H9 (cell line): ENCODE measurements at regions not wholly inside any gene's neighbourhood (a gene's known extent, or its start where the extent isn't known, plus 50 kb on each side); places are given as distances from the start of the nearest gene placed in this dataset.

ENCODE experiments used
- DNase-seq: peaks from one replicate; pipeline ENCODE4 v3.0.0-alpha.2; 2017
- H2AFZ ChIP-seq: one replicate; pipeline ENCODE4 v1.6.1; 2013; ENCODE audit warnings: mild to moderate bottlenecking, low read length, control low read depth, moderate library complexity
- H2AK5ac ChIP-seq: 2 replicates; pipeline ENCODE4 v1.6.1; 2013; ENCODE audit warnings: low read length, control low read depth, mixed read lengths; ENCODE audit not compliant: insufficient read length
- H2BK120ac ChIP-seq: one replicate; pipeline ENCODE4 v1.6.1; 2013; ENCODE audit warnings: low read depth, mild to moderate bottlenecking, low read length, control low read depth, inconsistent platforms; ENCODE audit not compliant: poor library complexity, severe bottlenecking
- H2BK12ac ChIP-seq: 2 replicates; pipeline ENCODE4 v1.6.1; 2013; ENCODE audit warnings: low read length, control low read depth, mixed read lengths, low read depth; ENCODE audit not compliant: insufficient read length
- H2BK15ac ChIP-seq: 2 replicates; pipeline ENCODE4 v1.6.1; 2013; ENCODE audit warnings: low read depth, low read length, control low read depth
- H2BK20ac ChIP-seq: one replicate; pipeline ENCODE4 v1.6.1; 2013; ENCODE audit warnings: low read depth, mild to moderate bottlenecking, low read length, control low read depth, inconsistent platforms; ENCODE audit not compliant: poor library complexity, severe bottlenecking
- H2BK5ac ChIP-seq: 2 replicates; pipeline ENCODE4 v1.6.1; 2013; ENCODE audit warnings: low read length, control low read depth, mixed read lengths; ENCODE audit not compliant: insufficient read length
- H3K14ac ChIP-seq: 2 replicates; pipeline ENCODE4 v1.6.1; 2013; ENCODE audit warnings: low read length, control low read depth; ENCODE audit not compliant: insufficient read depth
- H3K18ac ChIP-seq: 2 replicates; pipeline ENCODE4 v1.6.1; 2013; ENCODE audit warnings: low read depth, mild to moderate bottlenecking, mixed read lengths, low read length, control low read depth; ENCODE audit not compliant: insufficient read length
- H3K23ac ChIP-seq: 2 replicates; pipeline ENCODE4 v1.6.1; 2013; ENCODE audit warnings: low read length, control low read depth, mixed read lengths, low read depth; ENCODE audit not compliant: insufficient read length
- H3K23me2 ChIP-seq: 2 replicates; pipeline ENCODE4 v1.6.1; 2013; ENCODE audit warnings: low read depth, mild to moderate bottlenecking, mixed read lengths, low read length, control low read depth; ENCODE audit not compliant: insufficient read length, poor library complexity, severe bottlenecking
- H3K27ac ChIP-seq: 2 replicates; pipeline ENCODE4 v1.5.1; 2013; ENCODE audit warnings: low read length, control low read depth, mixed read lengths, low read depth; ENCODE audit not compliant: insufficient read length
- H3K27me3 ChIP-seq: 2 replicates; pipeline ENCODE4 v1.6.1; 2013; ENCODE audit warnings: low read length, control low read depth, inconsistent platforms; ENCODE audit not compliant: insufficient read depth
- H3K4ac ChIP-seq: 2 replicates; pipeline ENCODE4 v1.6.1; 2013; ENCODE audit warnings: low read depth, mild to moderate bottlenecking, control low read depth, inconsistent platforms, low read length, moderate library complexity
- H3K4me1 ChIP-seq: 2 replicates; pipeline ENCODE4 v1.6.1; 2013; ENCODE audit warnings: low read length, control low read depth, inconsistent platforms; ENCODE audit not compliant: insufficient read depth
- H3K4me2 ChIP-seq: 2 replicates; pipeline ENCODE4 v1.6.1; 2013; ENCODE audit warnings: low read length, control low read depth, mixed read lengths; ENCODE audit not compliant: insufficient read length, insufficient read depth
- H3K56ac ChIP-seq: 2 replicates; pipeline ENCODE4 v1.6.1; 2013; ENCODE audit warnings: low read depth, mild to moderate bottlenecking, mixed read lengths, low read length, control low read depth; ENCODE audit not compliant: insufficient read length
- H3K79me1 ChIP-seq: 2 replicates; pipeline ENCODE4 v1.6.1; 2013; ENCODE audit warnings: low read depth, mild to moderate bottlenecking, moderate library complexity, low read length, control low read depth, inconsistent platforms; ENCODE audit not compliant: insufficient read depth, poor library complexity, severe bottlenecking
- H3K79me2 ChIP-seq: 2 replicates; pipeline ENCODE4 v1.6.1; 2013; ENCODE audit warnings: low read length, control low read depth, inconsistent platforms; ENCODE audit not compliant: insufficient read depth
- H3K9ac ChIP-seq: 2 replicates; pipeline ENCODE4 v1.6.1; 2013; ENCODE audit warnings: low read length, control low read depth, mixed read lengths; ENCODE audit not compliant: insufficient read length; ENCODE audit errors: extremely low read depth
- H3K9me3 ChIP-seq: one replicate; pipeline ENCODE4 v1.6.1; 2013; ENCODE audit warnings: low read depth, low read length, inconsistent platforms; ENCODE audit not compliant: control insufficient read depth
- H3T11ph ChIP-seq: one replicate; pipeline ENCODE4 v1.6.1; 2013; ENCODE audit warnings: mild to moderate bottlenecking, low read length, control low read depth, inconsistent platforms
- H4K20me1 ChIP-seq: one replicate; pipeline ENCODE4 v1.6.1; 2013; ENCODE audit not compliant: control insufficient read depth, insufficient read length, insufficient read depth
- H4K5ac ChIP-seq: 2 replicates; pipeline ENCODE4 v1.6.1; 2013; ENCODE audit warnings: low read depth, mild to moderate bottlenecking, mixed read lengths, low read length, control low read depth; ENCODE audit not compliant: insufficient read length
- H4K8ac ChIP-seq: replicated peaks from 2 replicates; pipeline ENCODE4 v1.6.1; 2013; ENCODE audit warnings: low read length, control low read depth, mixed read lengths, low read depth; ENCODE audit not compliant: insufficient read length
- H4K91ac ChIP-seq: 2 replicates; pipeline ENCODE4 v1.6.1; 2013; ENCODE audit warnings: low read depth, mild to moderate bottlenecking, moderate library complexity, mixed read lengths, low read length, control low read depth; ENCODE audit not compliant: insufficient read length
- H3K27ac Mint-ChIP-seq, 3 experiments: 2 replicates in 2 of 3; 3 replicates in 1 of 3; pipeline ENCODE4 v1.8.0; 2020 to 2021; ENCODE audit warnings: mixed read lengths in 3 of 3, mild to moderate bottlenecking in 1 of 3, moderate library complexity in 1 of 3
- H3K27me3 Mint-ChIP-seq: 2 replicates; pipeline ENCODE4 v1.8.0; 2021; ENCODE audit warnings: low read depth, mild to moderate bottlenecking, moderate library complexity, mixed read lengths
- H3K36me3 Mint-ChIP-seq, 3 experiments: 2 replicates in 2 of 3; 3 replicates in 1 of 3; pipeline ENCODE4 v1.8.0; 2020 to 2021; ENCODE audit warnings: low read depth in 3 of 3, mixed read lengths in 3 of 3; ENCODE audit not compliant: insufficient read depth in 1 of 3
- H3K4me1 Mint-ChIP-seq, 2 experiments: 2 replicates each; pipeline ENCODE4 v1.8.0; 2020; ENCODE audit warnings: mixed read lengths in 2 of 2
- H3K4me3 Mint-ChIP-seq, 2 experiments: 2 replicates in 1 of 2; 3 replicates in 1 of 2; pipeline ENCODE4 v1.8.0; 2020 to 2021; ENCODE audit warnings: mild to moderate bottlenecking in 2 of 2, mixed read lengths in 2 of 2, moderate library complexity in 1 of 2
- H3K9me3 Mint-ChIP-seq, 2 experiments: 2 replicates in 1 of 2; 3 replicates in 1 of 2; pipeline ENCODE4 v1.8.0; 2020; ENCODE audit warnings: mild to moderate bottlenecking in 2 of 2, mixed read lengths in 2 of 2, moderate library complexity in 1 of 2
- CTCF ChIP-seq: fragments of 200-600 bp; sonication (generic); conservative IDR thresholded peaks from 3 replicates; pipeline ENCODE4 v1.8.0; 2021; ENCODE audit warnings: antibody characterized with exemption, mild to moderate bottlenecking
- WGBS: extraction: QIAGEN DNeasy Blood & Tissue Kit; methylation state at CpG from one replicate; pipeline ENCODE4 v1.1.7; 2013; ENCODE audit warnings: missing lambda C conversion rate, low lambda C conversion rate, mixed read lengths; ENCODE audit not compliant: insufficient read length; ENCODE audit errors: extremely low coverage; 5-methylcytosine and 5-hydroxymethylcytosine counted together

GRCh38 chr10:117805139-117805538 lies 241.6 kb downstream of the RAB11FIP2 start:
- Histone ChIP-seq H3K4me1 (no peaks in the 10 kb centered on the region), H3K79me1 (no peaks in the 10 kb centered on the region), H4K91ac (no peak overlapping the region), H2BK12ac (no peak overlapping the region), H3K4me2 (no peak overlapping the region), H4K20me1 (no peaks in the 10 kb centered on the region), H3K79me2 (no peaks in the 10 kb centered on the region), H3K14ac (no peak overlapping the region), H3K23ac (no peak overlapping the region), H2BK15ac (no peak overlapping the region), H3K27me3 (no peaks in the 10 kb centered on the region), H3K9me3 (no peaks in the 10 kb centered on the region), H3K23me2 (no peaks in the 10 kb centered on the region), H3K18ac (no peak overlapping the region), H2AK5ac (no peak overlapping the region), H4K5ac (no peak overlapping the region), H2AFZ (no peak overlapping the region), H2BK20ac (no peak overlapping the region), H3T11ph (no peak overlapping the region), H2BK5ac (no peak overlapping the region), H3K9ac (no peak overlapping the region), H3K27ac (no peak overlapping the region), H3K56ac (no peak overlapping the region), H4K8ac (no peak overlapping the region), H3K4ac (no peak overlapping the region), H2BK120ac (no peak overlapping the region)
- H3K4me1 Mint-ChIP-seq, result peaks cover 9 to 12% of the 10 kb centered on the region in 2 experiments; a peak in 3 of 4 replicates
- WGBS, result no CpG with 5 or more reads among the region's 13 CpGs
- no peak for TF ChIP-seq CTCF
- H3K4me3 Mint-ChIP-seq, result no peak overlapping the region
- DNase-seq, result no peak
- H3K27ac Mint-ChIP-seq, result no peak overlapping the region; a peak in 1 of 7 replicates
- peaks cover 0 to 2% (median 0%) of the 10 kb centered on the region in 3 experiments; a peak in 1 of 7 replicates for H3K36me3 Mint-ChIP-seq
- H3K27me3 Mint-ChIP-seq, result peaks cover 7% of the 10 kb centered on the region
- peaks cover 5 to 10% of the 10 kb centered on the region in 2 experiments; a peak in 4 of 5 replicates for H3K9me3 Mint-ChIP-seq
